PFSK-1 (cell line): ENCODE measurements at regions not wholly inside any gene's neighbourhood (a gene's known extent, or its start where the extent isn't known, plus 50 kb on each side); places are given as distances from the start of the nearest gene placed in this dataset.

Experiments used
- FOXP2 ChIP-seq: optimal IDR thresholded peaks from 2 replicates; pipeline ENCODE3; 2011; ENCODE audit warnings: borderline replicate concordance, control low read depth, inconsistent platforms; ENCODE audit not compliant: insufficient read depth; ENCODE audit errors: extremely low read length, extremely low read depth
- POLR2AphosphoS5 ChIP-seq: IDR thresholded peaks from 2 replicates; pipeline ENCODE4 v1.6.1; 2012; ENCODE audit warnings: low read depth, mild to moderate bottlenecking, control low read depth, low read length, moderate library complexity
- SIN3A ChIP-seq: IDR thresholded peaks from 2 replicates; pipeline ENCODE4 v1.6.1; 2012; ENCODE audit warnings: mild to moderate bottlenecking, low read length, moderate library complexity, borderline replicate concordance; ENCODE audit not compliant: insufficient read depth
- TAF1 ChIP-seq: IDR thresholded peaks from 2 replicates; pipeline ENCODE4 v1.6.1; 2012; ENCODE audit warnings: low read length, control low read depth, borderline replicate concordance; ENCODE audit not compliant: insufficient read depth
- TF ChIP-seq, protein P1 (sequence below), 2 experiments: IDR thresholded peaks; 2 replicates each; pipeline versions ENCODE4 v1.6.1 to v1.8.0; 2011 to 2012; ENCODE audit warnings: low read depth in 2 of 2, low read length in 2 of 2, control low read depth in 1 of 2, inconsistent platforms in 1 of 2, mild to moderate bottlenecking in 1 of 2, moderate library complexity in 1 of 2; ENCODE audit not compliant: insufficient read depth in 1 of 2

DNA sequence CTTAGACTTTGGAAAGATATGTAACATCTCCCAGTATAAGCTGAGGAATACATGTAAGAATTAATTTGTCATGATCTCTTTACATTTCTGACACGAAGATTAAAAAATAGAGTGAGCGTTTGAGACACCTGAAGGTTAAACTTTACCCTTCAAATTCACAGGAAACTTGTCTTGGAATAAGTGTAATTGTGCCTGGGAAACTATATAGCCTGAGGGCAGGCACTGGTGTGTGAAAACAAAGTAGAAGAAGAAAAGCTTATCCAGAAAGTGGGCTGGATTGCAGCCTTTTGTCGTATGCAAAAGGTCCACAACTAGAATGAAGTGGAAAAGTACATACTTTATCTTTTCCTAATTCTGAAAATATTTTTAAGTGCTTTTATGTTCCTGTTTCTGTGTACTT, 275.7 kb upstream of the TCF21 start:
- no peak for TF ChIP-seq TAF1
- no peak for TF ChIP-seq POLR2AphosphoS5
- TF ChIP-seq SIN3A, result no peak
- TF ChIP-seq, protein P1, sequence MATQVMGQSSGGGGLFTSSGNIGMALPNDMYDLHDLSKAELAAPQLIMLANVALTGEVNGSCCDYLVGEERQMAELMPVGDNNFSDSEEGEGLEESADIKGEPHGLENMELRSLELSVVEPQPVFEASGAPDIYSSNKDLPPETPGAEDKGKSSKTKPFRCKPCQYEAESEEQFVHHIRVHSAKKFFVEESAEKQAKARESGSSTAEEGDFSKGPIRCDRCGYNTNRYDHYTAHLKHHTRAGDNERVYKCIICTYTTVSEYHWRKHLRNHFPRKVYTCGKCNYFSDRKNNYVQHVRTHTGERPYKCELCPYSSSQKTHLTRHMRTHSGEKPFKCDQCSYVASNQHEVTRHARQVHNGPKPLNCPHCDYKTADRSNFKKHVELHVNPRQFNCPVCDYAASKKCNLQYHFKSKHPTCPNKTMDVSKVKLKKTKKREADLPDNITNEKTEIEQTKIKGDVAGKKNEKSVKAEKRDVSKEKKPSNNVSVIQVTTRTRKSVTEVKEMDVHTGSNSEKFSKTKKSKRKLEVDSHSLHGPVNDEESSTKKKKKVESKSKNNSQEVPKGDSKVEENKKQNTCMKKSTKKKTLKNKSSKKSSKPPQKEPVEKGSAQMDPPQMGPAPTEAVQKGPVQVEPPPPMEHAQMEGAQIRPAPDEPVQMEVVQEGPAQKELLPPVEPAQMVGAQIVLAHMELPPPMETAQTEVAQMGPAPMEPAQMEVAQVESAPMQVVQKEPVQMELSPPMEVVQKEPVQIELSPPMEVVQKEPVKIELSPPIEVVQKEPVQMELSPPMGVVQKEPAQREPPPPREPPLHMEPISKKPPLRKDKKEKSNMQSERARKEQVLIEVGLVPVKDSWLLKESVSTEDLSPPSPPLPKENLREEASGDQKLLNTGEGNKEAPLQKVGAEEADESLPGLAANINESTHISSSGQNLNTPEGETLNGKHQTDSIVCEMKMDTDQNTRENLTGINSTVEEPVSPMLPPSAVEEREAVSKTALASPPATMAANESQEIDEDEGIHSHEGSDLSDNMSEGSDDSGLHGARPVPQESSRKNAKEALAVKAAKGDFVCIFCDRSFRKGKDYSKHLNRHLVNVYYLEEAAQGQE (IDR thresholded peaks at IDR 0.05; ENCODE audit: insufficient read depth in 1 of 2, low read depth in 2 of 2, low read length in 2 of 2), result no peak
- no peak for TF ChIP-seq FOXP2
